H1 (cell line): ENCODE measurements at regions not wholly inside any gene's neighbourhood (a gene's known extent, or its start where the extent isn't known, plus 50 kb on each side); places are given as distances from the start of the nearest gene placed in this dataset.

ENCODE experiments used
- FOSL1 ChIP-seq: IDR thresholded peaks from 2 replicates; pipeline ENCODE4 v1.6.1; 2011; ENCODE audit warnings: mild to moderate bottlenecking, low read depth, low read length, moderate library complexity; ENCODE audit not compliant: insufficient read depth
- POLR2A ChIP-seq, 2 experiments: IDR thresholded peaks; 1 replicate in 1 of 2; 2 replicates in 1 of 2; pipeline ENCODE4 v1.6.1; 2011; ENCODE audit warnings: low read depth in 2 of 2, low read length in 2 of 2, mild to moderate bottlenecking in 2 of 2; ENCODE audit errors: control extremely low read depth in 1 of 2
- SP2 ChIP-seq: IDR thresholded peaks from 2 replicates; pipeline ENCODE4 v1.6.1; 2012; ENCODE audit warnings: mild to moderate bottlenecking, low read length, inconsistent platforms
- SRF ChIP-seq: IDR thresholded peaks from 2 replicates; pipeline ENCODE4 v1.6.1; 2011; ENCODE audit warnings: mild to moderate bottlenecking, low read depth, low read length, moderate library complexity
- TF ChIP-seq, protein P1 (sequence below): fragments of 300-600 bp; sonication (generic); IDR thresholded peaks from 2 replicates; pipeline ENCODE4 v1.7.1; 2012; ENCODE audit warnings: low read length, moderate library complexity, mild to moderate bottlenecking, inconsistent platforms; ENCODE audit not compliant: insufficient replicate concordance

DNA sequence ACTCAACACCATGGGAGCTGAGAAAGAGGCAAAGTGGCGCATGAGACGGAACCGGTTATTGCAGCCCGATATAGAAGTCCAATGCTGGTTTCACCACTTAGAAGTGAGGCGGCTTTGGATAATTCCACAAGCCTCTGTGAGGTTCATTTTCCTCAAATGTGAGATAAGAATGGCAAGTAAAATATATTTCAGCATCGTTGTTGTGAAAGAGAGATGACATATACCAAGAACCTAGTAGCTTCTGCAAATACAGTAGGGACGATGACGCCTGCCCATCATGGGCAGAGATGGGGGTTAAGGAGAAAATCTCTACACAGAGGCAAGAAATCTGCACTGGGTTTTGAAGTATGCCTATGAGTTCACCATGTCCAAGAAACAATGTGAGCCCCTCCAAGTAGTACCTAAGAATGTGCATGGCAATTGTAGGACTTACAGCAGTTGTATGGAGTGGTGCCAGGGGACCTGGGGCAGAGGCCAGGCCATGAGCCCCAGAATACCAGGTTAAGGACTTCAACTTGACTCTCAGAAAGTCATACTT lies 352.0 kb downstream of the RNF144A start (continued):
- TF ChIP-seq, protein P1, sequence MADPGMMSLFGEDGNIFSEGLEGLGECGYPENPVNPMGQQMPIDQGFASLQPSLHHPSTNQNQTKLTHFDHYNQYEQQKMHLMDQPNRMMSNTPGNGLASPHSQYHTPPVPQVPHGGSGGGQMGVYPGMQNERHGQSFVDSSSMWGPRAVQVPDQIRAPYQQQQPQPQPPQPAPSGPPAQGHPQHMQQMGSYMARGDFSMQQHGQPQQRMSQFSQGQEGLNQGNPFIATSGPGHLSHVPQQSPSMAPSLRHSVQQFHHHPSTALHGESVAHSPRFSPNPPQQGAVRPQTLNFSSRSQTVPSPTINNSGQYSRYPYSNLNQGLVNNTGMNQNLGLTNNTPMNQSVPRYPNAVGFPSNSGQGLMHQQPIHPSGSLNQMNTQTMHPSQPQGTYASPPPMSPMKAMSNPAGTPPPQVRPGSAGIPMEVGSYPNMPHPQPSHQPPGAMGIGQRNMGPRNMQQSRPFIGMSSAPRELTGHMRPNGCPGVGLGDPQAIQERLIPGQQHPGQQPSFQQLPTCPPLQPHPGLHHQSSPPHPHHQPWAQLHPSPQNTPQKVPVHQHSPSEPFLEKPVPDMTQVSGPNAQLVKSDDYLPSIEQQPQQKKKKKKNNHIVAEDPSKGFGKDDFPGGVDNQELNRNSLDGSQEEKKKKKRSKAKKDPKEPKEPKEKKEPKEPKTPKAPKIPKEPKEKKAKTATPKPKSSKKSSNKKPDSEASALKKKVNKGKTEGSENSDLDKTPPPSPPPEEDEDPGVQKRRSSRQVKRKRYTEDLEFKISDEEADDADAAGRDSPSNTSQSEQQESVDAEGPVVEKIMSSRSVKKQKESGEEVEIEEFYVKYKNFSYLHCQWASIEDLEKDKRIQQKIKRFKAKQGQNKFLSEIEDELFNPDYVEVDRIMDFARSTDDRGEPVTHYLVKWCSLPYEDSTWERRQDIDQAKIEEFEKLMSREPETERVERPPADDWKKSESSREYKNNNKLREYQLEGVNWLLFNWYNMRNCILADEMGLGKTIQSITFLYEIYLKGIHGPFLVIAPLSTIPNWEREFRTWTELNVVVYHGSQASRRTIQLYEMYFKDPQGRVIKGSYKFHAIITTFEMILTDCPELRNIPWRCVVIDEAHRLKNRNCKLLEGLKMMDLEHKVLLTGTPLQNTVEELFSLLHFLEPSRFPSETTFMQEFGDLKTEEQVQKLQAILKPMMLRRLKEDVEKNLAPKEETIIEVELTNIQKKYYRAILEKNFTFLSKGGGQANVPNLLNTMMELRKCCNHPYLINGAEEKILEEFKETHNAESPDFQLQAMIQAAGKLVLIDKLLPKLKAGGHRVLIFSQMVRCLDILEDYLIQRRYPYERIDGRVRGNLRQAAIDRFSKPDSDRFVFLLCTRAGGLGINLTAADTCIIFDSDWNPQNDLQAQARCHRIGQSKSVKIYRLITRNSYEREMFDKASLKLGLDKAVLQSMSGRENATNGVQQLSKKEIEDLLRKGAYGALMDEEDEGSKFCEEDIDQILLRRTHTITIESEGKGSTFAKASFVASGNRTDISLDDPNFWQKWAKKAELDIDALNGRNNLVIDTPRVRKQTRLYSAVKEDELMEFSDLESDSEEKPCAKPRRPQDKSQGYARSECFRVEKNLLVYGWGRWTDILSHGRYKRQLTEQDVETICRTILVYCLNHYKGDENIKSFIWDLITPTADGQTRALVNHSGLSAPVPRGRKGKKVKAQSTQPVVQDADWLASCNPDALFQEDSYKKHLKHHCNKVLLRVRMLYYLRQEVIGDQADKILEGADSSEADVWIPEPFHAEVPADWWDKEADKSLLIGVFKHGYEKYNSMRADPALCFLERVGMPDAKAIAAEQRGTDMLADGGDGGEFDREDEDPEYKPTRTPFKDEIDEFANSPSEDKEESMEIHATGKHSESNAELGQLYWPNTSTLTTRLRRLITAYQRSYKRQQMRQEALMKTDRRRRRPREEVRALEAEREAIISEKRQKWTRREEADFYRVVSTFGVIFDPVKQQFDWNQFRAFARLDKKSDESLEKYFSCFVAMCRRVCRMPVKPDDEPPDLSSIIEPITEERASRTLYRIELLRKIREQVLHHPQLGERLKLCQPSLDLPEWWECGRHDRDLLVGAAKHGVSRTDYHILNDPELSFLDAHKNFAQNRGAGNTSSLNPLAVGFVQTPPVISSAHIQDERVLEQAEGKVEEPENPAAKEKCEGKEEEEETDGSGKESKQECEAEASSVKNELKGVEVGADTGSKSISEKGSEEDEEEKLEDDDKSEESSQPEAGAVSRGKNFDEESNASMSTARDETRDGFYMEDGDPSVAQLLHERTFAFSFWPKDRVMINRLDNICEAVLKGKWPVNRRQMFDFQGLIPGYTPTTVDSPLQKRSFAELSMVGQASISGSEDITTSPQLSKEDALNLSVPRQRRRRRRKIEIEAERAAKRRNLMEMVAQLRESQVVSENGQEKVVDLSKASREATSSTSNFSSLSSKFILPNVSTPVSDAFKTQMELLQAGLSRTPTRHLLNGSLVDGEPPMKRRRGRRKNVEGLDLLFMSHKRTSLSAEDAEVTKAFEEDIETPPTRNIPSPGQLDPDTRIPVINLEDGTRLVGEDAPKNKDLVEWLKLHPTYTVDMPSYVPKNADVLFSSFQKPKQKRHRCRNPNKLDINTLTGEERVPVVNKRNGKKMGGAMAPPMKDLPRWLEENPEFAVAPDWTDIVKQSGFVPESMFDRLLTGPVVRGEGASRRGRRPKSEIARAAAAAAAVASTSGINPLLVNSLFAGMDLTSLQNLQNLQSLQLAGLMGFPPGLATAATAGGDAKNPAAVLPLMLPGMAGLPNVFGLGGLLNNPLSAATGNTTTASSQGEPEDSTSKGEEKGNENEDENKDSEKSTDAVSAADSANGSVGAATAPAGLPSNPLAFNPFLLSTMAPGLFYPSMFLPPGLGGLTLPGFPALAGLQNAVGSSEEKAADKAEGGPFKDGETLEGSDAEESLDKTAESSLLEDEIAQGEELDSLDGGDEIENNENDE = no peak
- TF ChIP-seq SRF (no peak), FOSL1 (no peak), POLR2A (IDR thresholded peaks at IDR 0.05; ENCODE audit: control extremely low read depth in 1 of 2, low read depth in 2 of 2, low read length in 2 of 2) (no peak), SP2 (no peak)
